OCI-LY7 (cell line): ENCODE measurements at regions not wholly inside any gene's neighbourhood (a gene's known extent, or its start where the extent isn't known, plus 50 kb on each side); places are given as distances from the start of the nearest gene placed in this dataset.

Source experiments
- BruUV-seq: library from RNA; stranded (reverse); fragments of 400-500 nt; replicated peaks from 2 replicates; lab custom pipeline; 2021; lab: Mats Ljungman, UMichigan
- CTCF ChIA-PET: fragments of 300-600 bp; sonication (Branson Sonifier 250); formaldehyde crosslinking; loops from one replicate; lab custom pipeline; 2022; ENCODE audit warnings: antibody characterized with exemption; ENCODE audit not compliant: unreplicated experiment; lab: Charles Lee
- POLR2A ChIA-PET: fragments of 300-600 bp; sonication (Branson Sonifier 250); formaldehyde crosslinking; loops from one replicate; lab custom pipeline; 2022; ENCODE audit warnings: antibody characterized with exemption; lab: Charles Lee
- DNase-seq: peaks from one replicate; pipeline ENCODE4 v3.0.0-alpha.2; 2015; ENCODE audit warnings: low spot score
- H2AFZ ChIP-seq: fragments of 200-600 bp; sonication (generic), shearing (Covaris generic); 2 replicates; pipeline ENCODE4 v1.6.1; 2014; ENCODE audit warnings: mild to moderate bottlenecking, antibody characterized with exemption, low read length, moderate library complexity
- H3K27ac ChIP-seq: fragments of 200-600 bp; sonication (generic); 2 replicates; pipeline ENCODE4 v1.5.1; 2014; ENCODE audit warnings: mixed run types, low read depth, mild to moderate bottlenecking, moderate library complexity, low read length, inconsistent platforms; ENCODE audit not compliant: poor library complexity, severe bottlenecking
- H3K36me3 ChIP-seq: fragments of 200-600 bp; sonication (generic); 2 replicates; pipeline ENCODE4 v1.6.1; 2014; ENCODE audit warnings: mild to moderate bottlenecking, antibody characterized with exemption, low read length, moderate library complexity, mixed read lengths; ENCODE audit not compliant: insufficient read depth
- H3K4me1 ChIP-seq: fragments of 200-600 bp; sonication (generic); 2 replicates; pipeline ENCODE4 v1.5.1; 2014; ENCODE audit warnings: mild to moderate bottlenecking, low read length; ENCODE audit not compliant: insufficient read depth, poor library complexity, severe bottlenecking
- H3K4me2 ChIP-seq: fragments of 200-600 bp; sonication (generic); 2 replicates; pipeline ENCODE4 v1.6.1; 2014; ENCODE audit warnings: mild to moderate bottlenecking, low read length
- H3K4me3 ChIP-seq: fragments of 200-600 bp; sonication (generic); 2 replicates; pipeline ENCODE4 v1.5.1; 2014; ENCODE audit warnings: mild to moderate bottlenecking, low read depth, low read length; ENCODE audit not compliant: poor library complexity, severe bottlenecking
- H3K79me2 ChIP-seq: fragments of 200-600 bp; sonication (generic); 2 replicates; pipeline ENCODE4 v1.6.1; 2016; ENCODE audit warnings: low read depth, mild to moderate bottlenecking, low read length, moderate library complexity, mixed read lengths; ENCODE audit not compliant: insufficient read depth
- H3K9me2 ChIP-seq: fragments of 200-600 bp; sonication (generic); 2 replicates; pipeline ENCODE4 v1.6.1; 2016; ENCODE audit warnings: mild to moderate bottlenecking, low read length, mixed read lengths; ENCODE audit not compliant: insufficient read depth
- H3K9me3 ChIP-seq: fragments of 200-600 bp; sonication (generic); 2 replicates; pipeline ENCODE4 v1.6.1; 2014; ENCODE audit warnings: mild to moderate bottlenecking, mixed run types, low read length, mixed read lengths
- H4K20me1 ChIP-seq: fragments of 200-600 bp; sonication (generic); 2 replicates; pipeline ENCODE4 v1.6.1; 2014; ENCODE audit warnings: mild to moderate bottlenecking, antibody characterized with exemption, low read length, moderate library complexity, mixed read lengths; ENCODE audit not compliant: insufficient read depth
- CTCF ChIP-seq: fragments of 200-600 bp; sonication (generic); conservative IDR thresholded peaks from 2 replicates; pipeline ENCODE4 v1.5.1; 2014; ENCODE audit warnings: mild to moderate bottlenecking, antibody characterized with exemption, low read length, moderate library complexity, mixed read lengths
- EZH2phosphoT487 ChIP-seq: fragments of 200-600 bp; sonication (generic); IDR thresholded peaks from 2 replicates; pipeline ENCODE4 v1.6.1; 2018; ENCODE audit warnings: low read depth, borderline replicate concordance, mild to moderate bottlenecking, mixed run types, antibody characterized with exemption, low read length, moderate library complexity, mixed read lengths
- intact Hi-C: fragments of 100-400 bp; cut with micrococcal nuclease; formaldehyde crosslinking; loops from one replicate; pipeline ENCODE4 v1.10.0; 2022; ENCODE audit not compliant: unreplicated experiment

- CTCF ChIA-PET: no interaction called here
- TF ChIP-seq EZH2phosphoT487 (no peak), CTCF (no peak)
Measured at GRCh38 chr16:80025236-80025635, 424.7 kb upstream of the MAF start.

GRCh38 chr16:80024443-80024842 is 423.9 kb upstream of the MAF start:
- TF ChIP-seq CTCF: no peak
- TF ChIP-seq EZH2phosphoT487: no peak
- Histone ChIP-seq H3K4me1 (no peaks in the 10 kb centered on the region), H3K4me2 (no peak overlapping the region), H3K36me3 (no peaks in the 10 kb centered on the region), H3K9me2 (no peaks in the 10 kb centered on the region), H3K9me3 (no peaks in the 10 kb centered on the region), H3K79me2 (no peaks in the 10 kb centered on the region), H2AFZ (no peak overlapping the region), H4K20me1 (no peaks in the 10 kb centered on the region), H3K27ac (no peak overlapping the region), H3K4me3 (no peak overlapping the region)
- no TSS peak for BruUV-seq
- DNase-seq: no peak
- intact Hi-C loops: no loop called here
- ChIA-PET CTCF (no interaction called here), POLR2A (no interaction called here)

More at GRCh38 chr16:80025236-80025635, 424.7 kb upstream of the MAF start:
- no peaks in the 10 kb centered on the region for H4K20me1 ChIP-seq
- no peak overlapping the region for H3K4me3 ChIP-seq
- no TSS peak for BruUV-seq
- H3K4me1 ChIP-seq: no peaks in the 10 kb centered on the region
- no peak for DNase-seq
- intact Hi-C loops: no loop called here
- no peak overlapping the region for H2AFZ ChIP-seq
- no peaks in the 10 kb centered on the region for H3K9me2 ChIP-seq
- POLR2A ChIA-PET: no interaction called here
- H3K9me3 ChIP-seq: no peaks in the 10 kb centered on the region
- no peaks in the 10 kb centered on the region for H3K79me2 ChIP-seq
- no peaks in the 10 kb centered on the region for H3K36me3 ChIP-seq
- no peak overlapping the region for H3K4me2 ChIP-seq
- H3K27ac ChIP-seq: no peak overlapping the region

- Histone ChIP-seq H3K36me3 (no peaks in the 10 kb centered on the region), H3K4me2 (no peak overlapping the region), H3K9me2 (no peaks in the 10 kb centered on the region), H3K27ac (no peak overlapping the region), H2AFZ (no peak overlapping the region), H4K20me1 (no peaks in the 10 kb centered on the region), H3K4me1 (no peaks in the 10 kb centered on the region), H3K9me3 (no peaks in the 10 kb centered on the region), H3K4me3 (no peak overlapping the region), H3K79me2 (no peaks in the 10 kb centered on the region)
- ChIA-PET CTCF (no interaction called here), POLR2A (no interaction called here)
- no peak for DNase-seq
- intact Hi-C loops: no loop called here
- TF ChIP-seq EZH2phosphoT487 (no peak), CTCF (no peak)
- no TSS peak for BruUV-seq
Measured at GRCh38 chr16:80023865-80024264, 423.3 kb upstream of the MAF start.
